HL-60 (cell line): ENCODE measurements at regions not wholly inside any gene's neighbourhood (a gene's known extent, or its start where the extent isn't known, plus 50 kb on each side); places are given as distances from the start of the nearest gene placed in this dataset.
"Not testable (repeated sequence)": the region's sequence is repeated elsewhere in the genome, so short reads cannot be mapped to it uniquely, and the experiment has no call there.

Experiments
- DNase-seq, 2 experiments: peaks; one replicate each; pipeline ENCODE4 v3.0.0-alpha.2; 2010 to 2020; ENCODE audit warnings: low read depth in 1 of 2, low spot score in 1 of 2
- H3K27ac ChIP-seq: fragments of 250-450 bp; sonication (Bioruptor Pico); replicated peaks from 2 replicates; pipeline ENCODE4 v1.5.1; 2020; ENCODE audit warnings: mild to moderate bottlenecking, moderate library complexity
- H3K27me3 ChIP-seq: fragments of 250-450 bp; sonication (Bioruptor Pico); 2 replicates; pipeline ENCODE4 v1.5.1; 2021; ENCODE audit warnings: mild to moderate bottlenecking, moderate library complexity; ENCODE audit not compliant: insufficient read depth, poor library complexity, severe bottlenecking
- H3K4me3 ChIP-seq: replicated peaks from 2 replicates; pipeline ENCODE4 v1.5.1; 2011; ENCODE audit warnings: mild to moderate bottlenecking, control low read depth, low read length; ENCODE audit not compliant: insufficient read depth
- GABPA ChIP-seq: IDR thresholded peaks from 2 replicates; pipeline ENCODE4 v1.6.1; 2012; ENCODE audit warnings: low read depth
- POLR2AphosphoS5 ChIP-seq: IDR thresholded peaks from 2 replicates; pipeline ENCODE4 v1.6.1; 2012; ENCODE audit warnings: low read depth
- SPI1 ChIP-seq: IDR thresholded peaks from 2 replicates; pipeline ENCODE4 v1.6.1; 2012; ENCODE audit warnings: low read depth, mild to moderate bottlenecking, borderline replicate concordance
- TF ChIP-seq, protein P1 (sequence below): IDR thresholded peaks from 2 replicates; pipeline ENCODE4 v1.6.1; 2012; ENCODE audit warnings: low read depth; ENCODE audit not compliant: insufficient replicate concordance
- TF ChIP-seq, protein P2 (sequence below): IDR thresholded peaks from one replicate; pipeline ENCODE4 v1.5.1; 2011; ENCODE audit warnings: low read length, control low read depth, inconsistent platforms; ENCODE audit not compliant: insufficient read depth

DNA sequence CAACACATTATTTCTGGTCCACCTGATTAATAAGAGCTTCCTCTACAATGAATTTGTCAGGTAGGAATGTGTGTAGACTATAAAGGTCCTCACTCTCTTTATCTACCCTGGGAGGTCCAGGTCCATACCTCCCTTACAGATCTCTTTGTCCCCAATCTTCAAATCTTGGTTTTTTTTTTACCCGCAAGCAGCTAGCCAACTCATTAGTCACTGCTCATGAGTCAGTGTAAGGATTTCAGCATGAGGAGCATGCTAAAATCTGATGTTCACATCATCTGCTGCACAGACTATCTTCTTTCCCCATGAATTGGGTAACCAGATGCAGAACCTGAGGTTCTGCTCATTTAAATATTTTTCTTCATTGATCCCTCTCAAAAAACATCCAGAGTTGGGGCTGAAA lies 397.0 kb upstream of the ISX start:
- H3K27ac ChIP-seq, result no peak overlapping the region
- no peak overlapping the region for H3K4me3 ChIP-seq
- H3K27me3 ChIP-seq, result no peaks in the 10 kb centered on the region
- TF ChIP-seq GABPA (no peak), SPI1 (no peak)
- TF ChIP-seq, protein P1, sequence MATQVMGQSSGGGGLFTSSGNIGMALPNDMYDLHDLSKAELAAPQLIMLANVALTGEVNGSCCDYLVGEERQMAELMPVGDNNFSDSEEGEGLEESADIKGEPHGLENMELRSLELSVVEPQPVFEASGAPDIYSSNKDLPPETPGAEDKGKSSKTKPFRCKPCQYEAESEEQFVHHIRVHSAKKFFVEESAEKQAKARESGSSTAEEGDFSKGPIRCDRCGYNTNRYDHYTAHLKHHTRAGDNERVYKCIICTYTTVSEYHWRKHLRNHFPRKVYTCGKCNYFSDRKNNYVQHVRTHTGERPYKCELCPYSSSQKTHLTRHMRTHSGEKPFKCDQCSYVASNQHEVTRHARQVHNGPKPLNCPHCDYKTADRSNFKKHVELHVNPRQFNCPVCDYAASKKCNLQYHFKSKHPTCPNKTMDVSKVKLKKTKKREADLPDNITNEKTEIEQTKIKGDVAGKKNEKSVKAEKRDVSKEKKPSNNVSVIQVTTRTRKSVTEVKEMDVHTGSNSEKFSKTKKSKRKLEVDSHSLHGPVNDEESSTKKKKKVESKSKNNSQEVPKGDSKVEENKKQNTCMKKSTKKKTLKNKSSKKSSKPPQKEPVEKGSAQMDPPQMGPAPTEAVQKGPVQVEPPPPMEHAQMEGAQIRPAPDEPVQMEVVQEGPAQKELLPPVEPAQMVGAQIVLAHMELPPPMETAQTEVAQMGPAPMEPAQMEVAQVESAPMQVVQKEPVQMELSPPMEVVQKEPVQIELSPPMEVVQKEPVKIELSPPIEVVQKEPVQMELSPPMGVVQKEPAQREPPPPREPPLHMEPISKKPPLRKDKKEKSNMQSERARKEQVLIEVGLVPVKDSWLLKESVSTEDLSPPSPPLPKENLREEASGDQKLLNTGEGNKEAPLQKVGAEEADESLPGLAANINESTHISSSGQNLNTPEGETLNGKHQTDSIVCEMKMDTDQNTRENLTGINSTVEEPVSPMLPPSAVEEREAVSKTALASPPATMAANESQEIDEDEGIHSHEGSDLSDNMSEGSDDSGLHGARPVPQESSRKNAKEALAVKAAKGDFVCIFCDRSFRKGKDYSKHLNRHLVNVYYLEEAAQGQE, result no peak
- no peak for DNase-seq

DNA sequence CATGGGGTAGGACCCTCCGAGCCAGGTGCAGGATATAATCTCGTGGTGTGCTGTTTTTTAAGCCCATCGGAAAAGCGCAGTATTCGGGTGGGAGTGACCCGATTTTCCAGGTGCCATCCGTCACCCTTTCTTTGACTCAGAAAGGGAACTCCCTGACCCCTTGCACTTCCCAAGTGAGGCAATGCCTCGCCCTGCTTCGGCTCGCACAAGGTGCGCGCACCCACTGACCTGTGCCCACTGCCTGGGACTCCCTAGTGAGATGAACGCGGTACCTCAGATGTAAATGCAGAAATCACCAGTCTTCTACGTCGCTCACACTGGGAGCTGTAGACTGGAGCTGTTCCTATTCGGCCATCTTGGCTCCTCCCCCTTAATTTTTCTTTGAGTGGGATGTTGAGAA lies 382.9 kb upstream of the ISX start:
- H3K4me3 ChIP-seq, H3K27me3 ChIP-seq, H3K27ac ChIP-seq, DNase-seq: not testable (repeated sequence)

DNA sequence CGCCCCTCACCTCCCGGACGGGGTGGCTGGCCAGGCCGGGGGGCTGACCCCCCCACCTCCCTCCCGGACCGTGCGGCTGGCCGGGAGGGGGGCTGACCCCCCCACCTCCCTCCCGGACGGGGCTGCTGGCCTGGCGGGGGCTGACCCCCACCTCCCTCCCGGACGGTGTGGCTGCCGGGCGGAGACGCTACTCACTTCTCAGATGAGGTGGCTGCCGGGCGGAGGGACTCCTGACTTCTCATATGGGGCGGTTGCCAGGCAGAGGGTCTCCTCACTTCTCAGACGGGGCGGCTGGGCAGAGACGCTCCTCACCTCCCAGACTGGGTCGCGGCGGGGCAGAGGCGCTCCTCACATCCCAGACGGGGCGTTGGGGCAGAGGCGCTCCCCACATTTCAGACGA lies 381.7 kb upstream of the ISX start:
- not testable (repeated sequence) for DNase-seq, H3K4me3 ChIP-seq, H3K27me3 ChIP-seq, H3K27ac ChIP-seq

DNA sequence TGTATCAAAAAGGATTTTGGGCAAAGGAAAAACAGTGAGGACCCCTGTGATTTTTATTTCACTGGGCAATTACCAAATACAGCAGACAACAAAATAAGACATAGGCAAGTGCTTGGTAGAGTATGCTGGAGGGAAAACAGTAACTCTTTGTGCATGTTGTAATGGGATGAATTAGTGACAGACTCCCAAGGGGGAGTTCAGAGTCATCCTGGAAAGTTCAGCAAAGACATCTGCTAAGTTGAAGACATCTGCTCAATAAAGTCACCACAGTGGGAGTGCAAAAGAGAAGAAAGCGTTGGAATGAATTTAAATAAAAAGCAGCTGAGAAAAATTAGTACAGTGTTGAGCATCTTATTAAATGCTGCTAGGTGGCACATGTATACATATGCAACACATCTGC lies 378.8 kb upstream of the ISX start:
- no peak overlapping the region for H3K27ac ChIP-seq
- DNase-seq, result no peak
- TF ChIP-seq, protein P2, sequence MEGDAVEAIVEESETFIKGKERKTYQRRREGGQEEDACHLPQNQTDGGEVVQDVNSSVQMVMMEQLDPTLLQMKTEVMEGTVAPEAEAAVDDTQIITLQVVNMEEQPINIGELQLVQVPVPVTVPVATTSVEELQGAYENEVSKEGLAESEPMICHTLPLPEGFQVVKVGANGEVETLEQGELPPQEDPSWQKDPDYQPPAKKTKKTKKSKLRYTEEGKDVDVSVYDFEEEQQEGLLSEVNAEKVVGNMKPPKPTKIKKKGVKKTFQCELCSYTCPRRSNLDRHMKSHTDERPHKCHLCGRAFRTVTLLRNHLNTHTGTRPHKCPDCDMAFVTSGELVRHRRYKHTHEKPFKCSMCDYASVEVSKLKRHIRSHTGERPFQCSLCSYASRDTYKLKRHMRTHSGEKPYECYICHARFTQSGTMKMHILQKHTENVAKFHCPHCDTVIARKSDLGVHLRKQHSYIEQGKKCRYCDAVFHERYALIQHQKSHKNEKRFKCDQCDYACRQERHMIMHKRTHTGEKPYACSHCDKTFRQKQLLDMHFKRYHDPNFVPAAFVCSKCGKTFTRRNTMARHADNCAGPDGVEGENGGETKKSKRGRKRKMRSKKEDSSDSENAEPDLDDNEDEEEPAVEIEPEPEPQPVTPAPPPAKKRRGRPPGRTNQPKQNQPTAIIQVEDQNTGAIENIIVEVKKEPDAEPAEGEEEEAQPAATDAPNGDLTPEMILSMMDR, result no peak
- TF ChIP-seq SPI1, result no peak
- no peak for TF ChIP-seq POLR2AphosphoS5
- TF ChIP-seq, protein P1, result no peak
- no peak for TF ChIP-seq GABPA
- no peaks in the 10 kb centered on the region for H3K27me3 ChIP-seq
- H3K4me3 ChIP-seq, result no peak overlapping the region

DNA sequence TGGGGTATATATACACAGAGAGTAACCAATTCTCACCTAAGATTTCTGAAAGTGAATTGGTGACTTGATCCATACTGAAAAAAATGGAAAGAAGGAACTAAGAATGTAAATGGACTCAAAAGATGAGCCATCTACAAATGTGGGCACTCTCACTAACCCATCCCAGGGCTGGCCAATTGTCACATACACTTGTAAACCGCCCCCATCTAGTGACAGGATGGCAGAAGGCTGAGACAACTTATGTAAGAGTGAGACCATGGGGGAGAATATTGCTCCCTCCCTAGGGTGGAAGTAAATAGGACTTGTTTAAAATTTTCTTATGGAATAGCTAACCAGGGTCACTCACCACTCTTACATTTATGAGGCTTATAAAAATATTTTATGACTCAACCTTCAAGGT lies 377.1 kb upstream of the ISX start:
- TF ChIP-seq, protein P2, result no peak
- TF ChIP-seq SPI1 (no peak), GABPA (no peak), POLR2AphosphoS5 (no peak)
- TF ChIP-seq, protein P1, result no peak
- H3K27me3 ChIP-seq, result no peaks in the 10 kb centered on the region
- no peak overlapping the region for H3K27ac ChIP-seq
- H3K4me3 ChIP-seq, result no peak overlapping the region
- no peak for DNase-seq
